ENCODE measurements at regions not wholly inside any gene's neighbourhood (a gene's known extent, or its start where the extent isn't known, plus 50 kb on each side); places are given as distances from the start of the nearest gene placed in this dataset.
"Not testable (repeated sequence)": the region's sequence is repeated elsewhere in the genome, so short reads cannot be mapped to it uniquely, and the experiment has no call there.

DNA sequence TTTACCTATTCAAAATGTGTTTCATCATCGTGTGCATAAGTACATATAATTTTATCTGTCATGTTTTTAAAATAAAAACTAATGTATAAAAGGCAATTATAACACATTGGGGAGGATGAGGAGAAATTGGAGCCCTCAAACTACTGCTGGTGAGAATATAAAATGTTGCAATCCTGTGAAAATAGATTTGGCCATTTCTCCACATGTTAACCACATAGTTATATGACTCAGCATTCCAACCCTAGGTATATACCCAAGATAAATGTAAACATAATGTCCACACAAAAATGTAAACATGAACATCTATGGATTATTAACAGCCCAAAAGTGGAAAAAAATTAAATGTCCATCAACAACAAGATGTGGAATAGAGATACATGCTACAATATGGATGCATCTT lies 928.0 kb upstream of the FAT3 start:
- H4K20me1 ChIP-seq (ENCODE audit: control insufficient read depth, insufficient read depth, low read depth, low read length) = no peaks in the 10 kb centered on the region
- no peaks in the 10 kb centered on the region for H3K4me1 ChIP-seq (ENCODE audit: control insufficient read depth, low read length)
- H3K79me2 ChIP-seq (ENCODE audit: control insufficient read depth, low read length) = no peaks in the 10 kb centered on the region
- H3F3A ChIP-seq (ENCODE audit: control insufficient read depth, insufficient read depth) = no peaks in the 10 kb centered on the region
- no peaks in the 10 kb centered on the region for H3K9me3 ChIP-seq (ENCODE audit: control insufficient read depth, insufficient read depth, low read length)
- H3K36me3 ChIP-seq (ENCODE audit: control insufficient read depth, low read length) = no peaks in the 10 kb centered on the region
- no peaks in the 10 kb centered on the region for H3K9me2 ChIP-seq (replicated peaks; ENCODE audit: control insufficient read depth, low read length)
- TF ChIP-seq, protein P1, sequence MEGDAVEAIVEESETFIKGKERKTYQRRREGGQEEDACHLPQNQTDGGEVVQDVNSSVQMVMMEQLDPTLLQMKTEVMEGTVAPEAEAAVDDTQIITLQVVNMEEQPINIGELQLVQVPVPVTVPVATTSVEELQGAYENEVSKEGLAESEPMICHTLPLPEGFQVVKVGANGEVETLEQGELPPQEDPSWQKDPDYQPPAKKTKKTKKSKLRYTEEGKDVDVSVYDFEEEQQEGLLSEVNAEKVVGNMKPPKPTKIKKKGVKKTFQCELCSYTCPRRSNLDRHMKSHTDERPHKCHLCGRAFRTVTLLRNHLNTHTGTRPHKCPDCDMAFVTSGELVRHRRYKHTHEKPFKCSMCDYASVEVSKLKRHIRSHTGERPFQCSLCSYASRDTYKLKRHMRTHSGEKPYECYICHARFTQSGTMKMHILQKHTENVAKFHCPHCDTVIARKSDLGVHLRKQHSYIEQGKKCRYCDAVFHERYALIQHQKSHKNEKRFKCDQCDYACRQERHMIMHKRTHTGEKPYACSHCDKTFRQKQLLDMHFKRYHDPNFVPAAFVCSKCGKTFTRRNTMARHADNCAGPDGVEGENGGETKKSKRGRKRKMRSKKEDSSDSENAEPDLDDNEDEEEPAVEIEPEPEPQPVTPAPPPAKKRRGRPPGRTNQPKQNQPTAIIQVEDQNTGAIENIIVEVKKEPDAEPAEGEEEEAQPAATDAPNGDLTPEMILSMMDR (IDR thresholded peaks at IDR 0.05; ENCODE audit: low read depth, low read length, poor library complexity, severe bottlenecking) = no peak
- no peak for TF ChIP-seq EZH2phosphoT487 (IDR thresholded peaks at IDR 0.05; ENCODE audit: borderline replicate concordance, low read length)
- no peak overlapping the region for H3K27ac ChIP-seq (ENCODE audit: low read depth, low read length)
- no peaks in the 10 kb centered on the region for H3K27me3 ChIP-seq (ENCODE audit: control insufficient read depth, low read length)
- H3K4me2 ChIP-seq (ENCODE audit: low read length) = no peak overlapping the region
- H3K4me3 ChIP-seq (ENCODE audit: low read length) = no peak overlapping the region

GRCh38 chr11:91295591-91295990 lies 929.0 kb upstream of the FAT3 start:
- Histone ChIP-seq H3F3A (ENCODE audit: control insufficient read depth, insufficient read depth) (no peaks in the 10 kb centered on the region), H4K20me1 (ENCODE audit: control insufficient read depth, insufficient read depth, low read depth, low read length) (no peaks in the 10 kb centered on the region), H3K79me2 (ENCODE audit: control insufficient read depth, low read length) (no peaks in the 10 kb centered on the region), H3K36me3 (ENCODE audit: control insufficient read depth, low read length) (no peaks in the 10 kb centered on the region), H3K27ac (ENCODE audit: low read depth, low read length) (no peak overlapping the region), H3K9me2 (replicated peaks; ENCODE audit: control insufficient read depth, low read length) (no peaks in the 10 kb centered on the region), H3K4me2 (ENCODE audit: low read length) (no peak overlapping the region), H3K9me3 (ENCODE audit: control insufficient read depth, insufficient read depth, low read length) (no peaks in the 10 kb centered on the region), H3K27me3 (ENCODE audit: control insufficient read depth, low read length) (no peaks in the 10 kb centered on the region), H3K4me3 (ENCODE audit: low read length) (no peak overlapping the region), H3K4me1 (ENCODE audit: control insufficient read depth, low read length) (no peaks in the 10 kb centered on the region)
- TF ChIP-seq EZH2phosphoT487 (IDR thresholded peaks at IDR 0.05; ENCODE audit: borderline replicate concordance, low read length) = no peak
- TF ChIP-seq, protein P1 (IDR thresholded peaks at IDR 0.05; ENCODE audit: low read depth, low read length, poor library complexity, severe bottlenecking) = no peak

DNA sequence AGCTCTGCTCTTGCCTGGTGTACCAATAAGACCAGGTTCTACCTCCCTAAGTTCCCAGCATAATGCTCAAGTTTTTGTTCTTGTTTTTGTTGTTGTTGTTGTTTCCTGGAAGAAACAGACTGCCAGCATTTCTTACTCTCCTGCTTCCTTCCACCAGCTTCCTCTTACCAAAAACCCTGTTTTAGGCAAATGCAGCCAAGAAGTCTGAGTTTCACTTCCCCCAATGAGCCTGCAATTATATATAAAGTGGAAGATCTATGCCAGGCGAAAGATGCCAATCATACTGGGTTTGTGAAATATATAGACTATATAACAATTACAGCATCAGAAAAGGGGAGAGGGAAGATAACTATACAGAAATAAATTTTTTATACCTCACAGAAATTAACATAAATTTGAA lies 931.5 kb upstream of the FAT3 start:
- TF ChIP-seq, protein P1 (IDR thresholded peaks at IDR 0.05; ENCODE audit: low read depth, low read length, poor library complexity, severe bottlenecking) = no peak
- no peak for TF ChIP-seq EZH2phosphoT487 (IDR thresholded peaks at IDR 0.05; ENCODE audit: borderline replicate concordance, low read length)
- no peak overlapping the region for H3K4me2 ChIP-seq (ENCODE audit: low read length)

DNA sequence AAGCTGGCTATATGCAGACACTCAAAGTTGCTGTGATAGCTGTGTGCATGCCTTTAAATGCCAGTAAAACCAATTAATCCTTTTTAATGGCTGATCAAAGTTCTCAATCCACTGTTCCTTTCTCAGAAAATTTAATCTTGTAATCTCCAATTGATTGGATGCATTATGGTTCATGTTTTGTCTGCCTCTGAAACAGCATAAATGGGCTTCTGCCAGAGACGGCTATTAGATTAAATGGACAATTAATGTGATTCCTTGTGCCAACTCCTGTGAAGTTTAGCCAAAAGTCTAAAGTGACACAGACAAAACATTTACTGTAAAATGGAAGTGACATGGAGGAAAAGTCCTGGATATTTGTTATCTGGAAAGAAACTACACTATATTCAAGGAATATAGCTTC lies 952.5 kb upstream of the FAT3 start:
- Histone ChIP-seq H3K4me1 (ENCODE audit: control insufficient read depth, low read length) (no peaks in the 10 kb centered on the region), H3K4me3 (ENCODE audit: low read length) (no peak overlapping the region), H3F3A (ENCODE audit: control insufficient read depth, insufficient read depth) (no peaks in the 10 kb centered on the region), H3K4me2 (ENCODE audit: low read length) (no peak overlapping the region), H3K27ac (ENCODE audit: low read depth, low read length) (no peak overlapping the region), H3K36me3 (ENCODE audit: control insufficient read depth, low read length) (no peaks in the 10 kb centered on the region), H4K20me1 (ENCODE audit: control insufficient read depth, insufficient read depth, low read depth, low read length) (no peaks in the 10 kb centered on the region), H3K79me2 (ENCODE audit: control insufficient read depth, low read length) (no peaks in the 10 kb centered on the region), H3K9me3 (ENCODE audit: control insufficient read depth, insufficient read depth, low read length) (no peaks in the 10 kb centered on the region), H3K9me2 (replicated peaks; ENCODE audit: control insufficient read depth, low read length) (no peaks in the 10 kb centered on the region), H3K27me3 (ENCODE audit: control insufficient read depth, low read length) (no peaks in the 10 kb centered on the region)
- TF ChIP-seq, protein P1 (IDR thresholded peaks at IDR 0.05; ENCODE audit: low read depth, low read length, poor library complexity, severe bottlenecking) = no peak
- no peak for TF ChIP-seq EZH2phosphoT487 (IDR thresholded peaks at IDR 0.05; ENCODE audit: borderline replicate concordance, low read length)

More for the DNA sequence above, 931.5 kb upstream of the FAT3 start:
- no peaks in the 10 kb centered on the region for H4K20me1 ChIP-seq (ENCODE audit: control insufficient read depth, insufficient read depth, low read depth, low read length)
- H3K27ac ChIP-seq (ENCODE audit: low read depth, low read length) = no peak overlapping the region
- no peaks in the 10 kb centered on the region for H3F3A ChIP-seq (ENCODE audit: control insufficient read depth, insufficient read depth)
- no peak overlapping the region for H3K4me3 ChIP-seq (ENCODE audit: low read length)
- H3K9me2 ChIP-seq (replicated peaks; ENCODE audit: control insufficient read depth, low read length) = no peaks in the 10 kb centered on the region
- H3K27me3 ChIP-seq (ENCODE audit: control insufficient read depth, low read length) = no peaks in the 10 kb centered on the region
- H3K79me2 ChIP-seq (ENCODE audit: control insufficient read depth, low read length) = no peaks in the 10 kb centered on the region
- H3K4me1 ChIP-seq (ENCODE audit: control insufficient read depth, low read length) = no peaks in the 10 kb centered on the region
- H3K9me3 ChIP-seq (ENCODE audit: control insufficient read depth, insufficient read depth, low read length) = no peaks in the 10 kb centered on the region
- no peaks in the 10 kb centered on the region for H3K36me3 ChIP-seq (ENCODE audit: control insufficient read depth, low read length)

DNA sequence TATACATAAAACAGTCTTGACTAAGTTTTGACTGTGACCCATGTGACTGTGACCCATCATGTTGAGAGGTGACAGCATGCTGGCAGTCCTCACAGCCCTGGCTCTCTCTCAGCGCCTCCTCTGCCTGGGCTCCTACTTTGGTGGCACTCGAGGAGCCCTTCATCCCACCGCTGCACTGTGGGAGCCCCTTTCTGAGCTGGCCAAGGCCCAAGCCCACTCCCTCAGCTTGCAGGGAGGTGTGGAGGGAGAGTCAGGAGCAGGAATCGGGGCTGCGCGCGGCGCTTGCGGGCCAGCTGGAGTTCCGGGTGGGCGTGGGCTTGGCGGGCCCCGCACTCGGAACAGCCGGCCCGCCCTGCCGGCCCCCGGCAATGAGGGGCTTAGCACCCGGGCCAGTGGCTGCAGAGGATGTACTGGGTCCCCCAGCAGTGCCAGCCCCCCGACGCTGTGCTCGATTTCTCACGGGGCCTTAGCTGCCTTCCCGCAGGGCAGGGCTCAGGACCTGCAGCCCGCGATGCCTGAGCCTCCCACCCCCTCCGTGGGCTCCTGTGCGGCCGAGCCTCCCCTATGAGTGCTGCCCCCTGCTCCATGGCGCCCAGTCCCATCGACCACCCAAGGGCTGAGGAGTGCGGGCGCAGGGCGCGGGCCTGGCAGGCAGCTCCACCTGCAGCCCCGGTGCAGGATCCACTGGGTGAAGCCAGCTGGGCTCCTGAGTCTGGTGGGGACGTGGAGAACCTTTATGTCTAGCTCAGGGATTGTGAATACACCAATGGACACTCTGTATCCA lies 955.9 kb upstream of the FAT3 start:
- H3K79me2 ChIP-seq (ENCODE audit: control insufficient read depth, low read length) = not testable (repeated sequence)

More for the DNA sequence above, 955.9 kb upstream of the FAT3 start:
- H3K27me3 ChIP-seq (ENCODE audit: control insufficient read depth, low read length); H3K27ac ChIP-seq (ENCODE audit: low read depth, low read length); H3K4me1 ChIP-seq (ENCODE audit: control insufficient read depth, low read length); H4K20me1 ChIP-seq (ENCODE audit: control insufficient read depth, insufficient read depth, low read depth, low read length); H3K9me3 ChIP-seq (ENCODE audit: control insufficient read depth, insufficient read depth, low read length); H3F3A ChIP-seq (ENCODE audit: control insufficient read depth, insufficient read depth); H3K9me2 ChIP-seq (replicated peaks; ENCODE audit: control insufficient read depth, low read length); H3K4me2 ChIP-seq (ENCODE audit: low read length); H3K4me3 ChIP-seq (ENCODE audit: low read length); H3K36me3 ChIP-seq (ENCODE audit: control insufficient read depth, low read length): not testable (repeated sequence)

Measured in DOHH2 (cell line).